ENCODE measurements at regions not wholly inside any gene's neighbourhood (a gene's known extent, or its start where the extent isn't known, plus 50 kb on each side); places are given as distances from the start of the nearest gene placed in this dataset.

GRCh38 chr18:22694954-22695353 lies 238.2 kb upstream of the RBBP8 start:
- TF ChIP-seq POLR2AphosphoS5 (IDR thresholded peaks at IDR 0.05; ENCODE audit: low read depth) = no peak
- no peak for TF ChIP-seq CTCF (IDR thresholded peaks at IDR 0.05; ENCODE audit: insufficient read depth, low read length)
- TF ChIP-seq REST (IDR thresholded peaks at IDR 0.05; ENCODE audit: insufficient replicate concordance, low read depth) = no peak
- no peak for TF ChIP-seq GABPA (IDR thresholded peaks at IDR 0.05; ENCODE audit: low read depth)

All from HL-60 (cell line).